ENCODE measurements at regions not wholly inside any gene's neighbourhood (a gene's known extent, or its start where the extent isn't known, plus 50 kb on each side); places are given as distances from the start of the nearest gene placed in this dataset.

GRCh38 chr12:90084018-90084417 lies 375.4 kb upstream of the ATP2B1 start:
- no peak for TF ChIP-seq POLR2A (IDR thresholded peaks at IDR 0.05)
- TF ChIP-seq CTCF (IDR thresholded peaks at IDR 0.05), result no peak
- Histone ChIP-seq H3K27me3 (no peaks in the 10 kb centered on the region), H3K4me3 (no peak overlapping the region), H3K4me1 (no peaks in the 10 kb centered on the region), H3K27ac (no peak overlapping the region), H3K9me3 (no peaks in the 10 kb centered on the region), H3K36me3 (no peaks in the 10 kb centered on the region)
- DNase-seq, result no peak

DNA sequence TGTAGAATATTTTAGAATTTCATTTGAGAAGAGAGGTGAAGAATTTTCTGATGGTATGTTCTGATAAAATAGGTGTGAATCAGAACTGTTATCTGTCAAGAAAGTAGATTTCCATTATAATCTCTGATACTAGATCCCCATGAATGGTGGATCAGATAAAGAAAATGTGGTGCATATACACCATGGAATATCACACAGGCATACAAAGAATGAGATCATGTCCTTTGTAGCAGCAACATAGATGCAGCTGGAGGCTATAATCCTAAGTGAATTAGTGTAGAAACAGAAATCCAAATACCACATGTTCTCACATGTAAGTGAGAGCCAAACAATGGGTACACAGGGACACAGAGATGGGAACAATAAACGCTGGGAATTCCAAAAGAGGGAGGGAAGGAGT lies 372.0 kb upstream of the ATP2B1 start:
- no peaks in the 10 kb centered on the region for H3K27me3 ChIP-seq
- TF ChIP-seq POLR2A (IDR thresholded peaks at IDR 0.05) (no peak), CTCF (IDR thresholded peaks at IDR 0.05) (no peak)
- no peaks in the 10 kb centered on the region for H3K36me3 ChIP-seq
- H3K4me1 ChIP-seq, result no peaks in the 10 kb centered on the region
- H3K27ac ChIP-seq, result no peak overlapping the region
- H3K4me3 ChIP-seq, result no peak overlapping the region
- no peak for DNase-seq
- no peaks in the 10 kb centered on the region for H3K9me3 ChIP-seq

DNA sequence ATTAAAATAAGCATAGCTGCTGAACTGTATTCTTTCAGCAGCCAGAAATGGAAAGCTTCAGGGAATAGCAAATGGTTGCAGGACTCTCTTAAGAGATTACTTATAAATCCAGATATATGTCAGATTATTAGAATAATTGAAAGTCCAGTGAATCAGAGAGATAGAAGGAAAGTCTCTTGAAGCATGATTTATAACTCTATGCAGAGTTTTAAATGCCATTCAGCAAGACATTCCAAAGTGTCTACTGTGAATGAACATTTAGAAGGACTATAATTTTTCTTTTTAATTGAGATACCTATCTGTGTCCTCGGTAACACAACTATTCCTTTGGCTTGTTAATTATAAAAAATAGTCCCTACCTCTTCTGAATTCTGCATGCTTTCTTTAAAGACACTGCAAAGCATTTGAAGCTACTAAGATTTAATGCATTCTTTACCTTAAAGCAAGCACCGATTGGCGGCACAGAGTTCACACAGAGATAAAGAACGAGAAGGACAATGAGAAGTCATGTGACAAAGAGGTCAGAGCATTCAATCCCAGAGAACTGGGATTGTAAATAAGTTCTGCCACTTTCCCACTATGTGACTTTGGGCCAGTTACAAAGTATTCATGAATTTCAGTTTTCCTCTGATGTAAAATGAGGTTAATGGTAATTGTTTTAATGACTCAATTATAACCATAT lies 371.0 kb upstream of the ATP2B1 start:
- Histone ChIP-seq H3K4me1 (no peaks in the 10 kb centered on the region), H3K9me3 (no peaks in the 10 kb centered on the region), H3K27me3 (no peaks in the 10 kb centered on the region), H3K4me3 (no peak overlapping the region), H3K27ac (no peak overlapping the region), H3K36me3 (no peaks in the 10 kb centered on the region)
- DNase-seq, result no peak
- TF ChIP-seq CTCF (IDR thresholded peaks at IDR 0.05), result no peak
- TF ChIP-seq POLR2A (IDR thresholded peaks at IDR 0.05), result no peak

- H3K36me3 ChIP-seq, result no peaks in the 10 kb centered on the region
- DNase-seq, result no peak
- no peak overlapping the region for H3K4me3 ChIP-seq
- H3K4me1 ChIP-seq, result no peaks in the 10 kb centered on the region
- TF ChIP-seq CTCF (IDR thresholded peaks at IDR 0.05), result no peak
- no peaks in the 10 kb centered on the region for H3K9me3 ChIP-seq
- H3K27me3 ChIP-seq, result no peaks in the 10 kb centered on the region
- H3K27ac ChIP-seq, result no peak overlapping the region
These were observed 369.7 kb upstream of the ATP2B1 start for GRCh38 chr12:90078344-90078743.

GRCh38 chr12:90077756-90078155 lies 369.1 kb upstream of the ATP2B1 start:
- Histone ChIP-seq H3K27me3 (no peaks in the 10 kb centered on the region), H3K4me1 (no peaks in the 10 kb centered on the region), H3K27ac (no peak overlapping the region), H3K36me3 (no peaks in the 10 kb centered on the region), H3K9me3 (no peaks in the 10 kb centered on the region), H3K4me3 (no peak overlapping the region)
- TF ChIP-seq POLR2A (IDR thresholded peaks at IDR 0.05), result no peak
- TF ChIP-seq CTCF (IDR thresholded peaks at IDR 0.05), result no peak
- no peak for DNase-seq

DNA sequence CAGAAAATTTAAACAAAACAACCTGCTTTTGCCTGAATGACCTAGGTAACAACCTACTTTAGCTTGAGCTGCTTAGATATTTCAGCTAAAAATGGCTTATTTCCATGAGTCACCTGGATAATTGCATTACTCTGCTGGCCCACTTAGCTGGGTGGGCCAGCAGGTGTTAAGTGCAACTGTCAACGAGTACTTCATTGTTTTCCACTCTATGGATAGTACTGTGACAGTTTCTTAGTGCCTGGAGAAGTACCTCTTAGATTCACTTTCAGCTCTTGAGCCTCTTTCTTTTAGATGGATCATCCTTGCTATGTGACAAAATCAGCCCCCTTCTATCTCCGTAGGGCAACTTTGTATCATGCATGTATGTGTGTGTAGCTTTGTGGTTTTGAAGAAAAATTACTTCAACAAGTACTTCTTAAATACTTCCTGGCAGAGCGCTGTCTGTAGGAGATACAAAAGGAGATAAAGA lies 368.2 kb upstream of the ATP2B1 start:
- no peaks in the 10 kb centered on the region for H3K9me3 ChIP-seq
- no peak for DNase-seq
- TF ChIP-seq CTCF (IDR thresholded peaks at IDR 0.05) (no peak), POLR2A (IDR thresholded peaks at IDR 0.05) (no peak)
- no peaks in the 10 kb centered on the region for H3K4me1 ChIP-seq
- H3K27ac ChIP-seq, result no peak overlapping the region
- no peaks in the 10 kb centered on the region for H3K36me3 ChIP-seq
- H3K27me3 ChIP-seq, result no peaks in the 10 kb centered on the region
- H3K4me3 ChIP-seq, result no peak overlapping the region
